Right kidney (tissue), 1 donor: ENCODE measurements at regions not wholly inside any gene's neighbourhood (a gene's known extent, or its start where the extent isn't known, plus 50 kb on each side); places are given as distances from the start of the nearest gene placed in this dataset.
"Not testable (repeated sequence)": the region's sequence is repeated elsewhere in the genome, so short reads cannot be mapped to it uniquely, and the experiment has no call there.

Experiments used
- DNase-seq: peaks from one replicate; pipeline ENCODE4 v3.0.0-alpha.2; 2016

DNA sequence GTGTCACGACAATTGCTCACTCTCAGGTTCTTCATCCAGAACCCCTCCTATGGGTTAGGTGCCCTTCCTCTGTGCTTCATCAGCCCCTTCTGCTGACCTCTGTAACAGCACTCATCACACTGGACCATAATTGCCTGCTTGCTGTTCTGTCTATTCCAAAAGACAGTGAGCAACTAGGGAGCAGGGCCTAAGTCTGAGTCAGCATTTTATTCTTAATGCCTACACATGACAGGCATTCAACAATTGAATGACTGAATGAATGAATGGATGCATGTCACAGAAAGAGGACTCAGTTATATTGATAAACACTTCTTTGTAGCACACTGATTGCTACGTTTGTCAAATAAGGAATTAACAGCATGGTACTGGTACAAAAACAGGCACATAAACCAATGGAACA, 317.0 kb downstream of the ZIC3 start:
- DNase-seq = no peak

DNA sequence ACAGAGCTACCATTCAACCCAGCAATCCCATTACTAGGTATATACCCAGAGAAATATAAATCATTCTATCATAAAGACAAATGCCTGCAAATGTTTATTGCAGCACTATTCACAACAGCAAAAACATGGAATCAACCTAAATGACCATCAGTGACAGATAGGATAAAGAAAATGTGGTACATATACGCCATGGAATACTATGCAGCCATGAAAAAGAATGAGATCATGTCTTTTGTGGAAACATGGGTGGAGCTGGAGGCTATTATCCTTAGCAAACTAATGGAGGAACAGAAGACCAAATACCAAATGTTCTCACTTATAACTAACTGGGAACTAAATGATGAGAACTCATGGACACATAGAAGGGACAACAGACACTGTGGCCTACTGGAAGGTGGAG, 318.9 kb downstream of the ZIC3 start:
- DNase-seq = not testable (repeated sequence)

DNA sequence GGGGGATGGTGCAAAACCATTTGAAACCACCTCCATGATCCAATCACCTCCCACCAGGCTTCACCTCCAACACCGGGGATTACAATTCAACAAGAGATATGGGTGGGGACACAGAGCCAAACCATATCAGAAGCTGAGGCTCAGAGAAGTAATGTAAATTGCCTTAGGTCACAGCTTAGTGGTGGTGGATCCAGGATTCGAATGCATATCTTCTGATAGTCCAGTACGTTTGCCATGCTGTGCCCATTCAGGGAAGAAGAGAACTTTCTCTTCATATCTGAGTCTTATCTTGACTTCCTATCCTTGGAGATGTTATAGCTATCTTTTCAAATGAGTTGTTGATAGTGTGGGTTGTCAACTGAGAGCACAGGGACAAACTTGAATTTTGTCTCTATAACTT, 325.5 kb downstream of the ZIC3 start:
- DNase-seq = no peak

DNA sequence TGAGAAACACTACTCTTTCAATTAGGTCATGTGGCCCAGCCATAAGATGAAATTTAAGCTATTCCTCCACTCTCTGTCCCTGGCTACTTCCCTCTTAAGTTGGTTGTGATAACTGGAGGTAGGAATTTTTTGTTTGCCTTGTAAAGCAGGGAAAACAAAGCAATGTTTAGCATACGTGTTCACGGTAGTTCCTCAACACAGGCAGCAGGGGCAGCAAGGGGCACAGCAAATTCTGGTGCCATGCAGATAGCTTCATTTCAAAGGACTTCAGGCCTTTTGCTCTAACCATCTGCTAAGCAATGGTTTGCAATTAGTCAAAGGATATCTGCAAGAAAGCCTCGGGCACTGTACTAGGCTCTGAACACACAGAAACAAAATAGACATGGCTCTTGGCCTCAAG, 330.2 kb downstream of the ZIC3 start:
- DNase-seq = no peak

DNA sequence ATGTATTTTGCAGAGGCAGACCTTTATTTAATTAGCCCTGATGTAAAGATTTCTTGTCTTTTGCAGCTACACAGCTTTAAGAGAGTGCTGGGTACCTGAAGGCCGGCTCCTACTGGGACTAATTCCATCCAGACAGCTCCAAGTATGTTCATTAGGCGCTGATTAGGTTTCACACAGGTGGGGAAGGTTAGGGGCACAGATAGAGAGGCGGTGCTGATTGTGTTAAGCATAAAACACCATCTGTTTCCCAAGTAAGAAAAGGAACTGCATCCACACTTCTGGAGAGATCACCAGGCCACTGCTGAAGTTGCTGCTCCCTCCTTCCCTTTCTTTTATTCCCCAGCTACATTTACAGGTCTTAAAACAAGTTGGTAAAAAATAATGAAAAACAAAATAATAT, 349.5 kb downstream of the ZIC3 start:
- no peak for DNase-seq

DNA sequence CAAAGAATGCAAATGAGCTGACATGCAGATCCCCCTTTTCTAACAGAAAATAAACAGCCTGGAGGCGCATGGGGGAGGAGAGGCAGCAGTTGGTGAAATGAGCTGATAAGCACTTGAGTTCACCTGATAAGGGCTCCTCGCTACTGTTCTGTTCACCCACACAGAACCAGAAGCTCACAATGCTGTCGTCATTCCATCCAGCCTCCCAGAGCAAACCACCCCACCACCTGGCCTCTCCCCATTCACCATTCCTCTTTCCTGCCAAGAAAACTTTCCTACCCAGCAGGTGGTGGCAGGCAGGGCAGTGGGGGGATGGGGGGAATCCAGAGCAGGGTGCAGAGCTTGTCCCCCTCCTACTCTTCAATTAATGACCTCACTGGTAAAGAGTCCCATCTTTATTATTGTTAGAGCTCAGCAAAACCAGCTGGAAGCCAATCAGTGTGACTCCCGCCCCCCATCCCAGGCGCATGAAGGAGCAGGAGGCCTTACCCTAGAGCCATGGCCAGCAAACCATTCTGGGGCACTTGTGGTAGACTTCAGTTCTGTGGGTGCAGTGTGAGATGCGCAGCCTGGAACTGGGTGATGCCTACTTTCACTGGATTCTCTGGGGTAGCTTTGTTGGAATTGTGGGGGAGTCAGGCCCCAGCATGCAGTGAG, 350.3 kb downstream of the ZIC3 start:
- DNase-seq = no peak

DNA sequence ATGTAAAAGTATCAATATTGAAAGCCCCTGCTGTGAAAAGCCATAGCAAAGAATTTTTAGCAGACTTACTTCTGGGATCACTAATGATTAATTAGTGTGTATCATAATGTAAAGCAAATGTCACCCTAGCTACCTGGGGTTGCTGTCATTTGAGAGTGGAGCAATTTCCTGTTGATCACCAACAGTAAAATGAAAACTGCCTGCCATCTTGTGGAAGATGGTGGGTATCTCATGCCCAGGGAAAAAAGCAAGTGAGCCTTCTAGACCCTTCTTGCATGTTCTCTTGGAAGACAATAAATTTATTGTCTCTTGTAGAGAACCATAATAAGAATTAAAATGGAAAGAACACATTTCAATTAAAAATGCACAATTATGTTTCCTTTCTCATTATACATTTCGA, 360.2 kb downstream of the ZIC3 start:
- no peak for DNase-seq

DNA sequence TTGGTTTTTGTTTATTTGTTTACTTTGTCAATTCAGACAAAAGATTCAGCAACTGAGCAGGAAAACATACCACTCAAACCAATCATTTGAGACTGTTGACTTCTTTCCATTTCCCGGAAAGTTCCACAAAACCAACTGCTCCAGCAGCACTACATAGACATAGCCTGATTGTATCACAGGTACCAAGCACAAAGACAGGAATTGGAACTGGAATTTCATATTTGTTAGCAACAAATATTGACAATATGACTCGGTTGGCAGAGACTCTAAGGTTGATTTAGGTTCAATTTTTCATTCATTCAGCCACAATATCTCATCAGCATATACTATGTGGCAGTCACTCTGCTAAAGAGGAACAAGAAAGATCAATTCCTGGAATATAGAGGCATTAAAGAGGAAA, 364.0 kb downstream of the ZIC3 start:
- DNase-seq = no peak

DNA sequence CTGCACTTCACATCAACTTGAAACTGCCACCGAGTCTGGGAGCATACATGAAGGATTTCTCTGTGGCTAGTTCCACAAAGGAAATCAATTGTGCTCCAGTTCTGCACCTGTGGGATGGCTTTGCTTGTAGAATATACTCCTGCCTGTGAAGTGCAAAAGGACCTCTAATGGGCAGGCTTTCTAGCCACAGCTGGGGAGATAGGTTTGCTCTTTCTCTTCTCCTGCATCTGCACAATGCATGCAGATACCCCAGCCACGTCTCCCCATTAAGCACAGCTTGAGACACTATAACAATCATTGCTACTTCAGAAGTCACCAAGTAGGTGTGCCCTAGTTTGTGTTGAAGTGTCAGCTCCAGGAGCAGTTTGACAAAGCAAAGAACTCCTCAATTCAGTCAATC, 364.6 kb downstream of the ZIC3 start:
- DNase-seq = no peak

DNA sequence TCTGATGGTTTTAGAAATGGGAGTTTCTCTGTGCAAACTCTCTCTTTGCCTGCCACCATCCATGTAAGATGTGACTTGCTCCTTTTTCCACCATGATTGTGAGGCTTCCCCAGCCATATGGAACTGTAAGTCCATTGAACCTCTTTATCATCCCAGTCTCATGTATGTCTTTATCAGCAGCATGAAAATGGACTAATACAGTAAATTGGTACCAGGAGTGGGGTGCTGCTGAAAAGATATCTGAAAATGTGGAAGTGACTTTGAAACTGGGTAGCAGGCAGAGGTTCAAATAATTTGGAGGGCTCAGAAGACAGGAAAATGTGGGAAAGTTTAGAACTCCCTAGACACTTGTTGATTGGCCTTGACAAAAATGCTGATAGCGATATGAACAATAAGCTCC, 368.3 kb downstream of the ZIC3 start:
- not testable (repeated sequence) for DNase-seq

DNA sequence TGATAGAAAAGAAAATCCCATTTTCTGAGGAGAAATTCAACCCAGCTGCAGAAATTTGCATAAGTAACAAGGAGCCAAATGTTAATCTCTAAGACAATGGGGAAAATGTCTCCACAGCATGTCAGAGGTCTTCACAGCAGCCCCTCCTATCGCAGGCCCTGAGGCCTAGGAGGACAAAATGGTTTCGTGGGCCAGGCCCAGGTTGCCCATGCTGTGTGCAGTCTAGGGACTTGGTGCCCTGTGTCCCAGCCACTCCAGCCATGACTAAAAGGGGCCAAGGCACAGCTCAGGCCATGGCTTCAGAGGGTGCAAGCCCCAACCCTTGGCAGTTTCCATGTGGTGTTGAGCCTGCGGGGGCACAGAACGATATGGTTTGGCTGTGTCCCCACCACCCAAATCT, 369.0 kb downstream of the ZIC3 start:
- not testable (repeated sequence) for DNase-seq

DNA sequence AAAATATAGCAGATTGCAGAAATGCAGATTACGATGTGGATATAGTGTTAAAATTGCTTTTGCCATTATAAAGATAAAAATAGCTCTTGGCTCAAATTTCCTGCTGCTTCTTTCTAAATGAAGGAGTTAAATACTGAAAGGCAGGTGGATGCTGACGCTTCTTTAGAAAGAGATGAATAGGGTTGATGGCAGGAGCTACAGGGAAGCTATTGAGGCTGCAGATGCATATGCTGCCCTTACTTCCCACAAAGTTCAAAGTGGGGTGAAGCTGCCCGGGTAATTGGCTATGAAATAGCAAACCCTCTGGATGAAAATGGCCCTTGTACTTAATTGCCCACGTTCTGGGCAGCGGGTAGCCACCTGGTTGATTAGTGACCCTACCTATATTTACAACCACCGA, 379.5 kb downstream of the ZIC3 start:
- no peak for DNase-seq

DNA sequence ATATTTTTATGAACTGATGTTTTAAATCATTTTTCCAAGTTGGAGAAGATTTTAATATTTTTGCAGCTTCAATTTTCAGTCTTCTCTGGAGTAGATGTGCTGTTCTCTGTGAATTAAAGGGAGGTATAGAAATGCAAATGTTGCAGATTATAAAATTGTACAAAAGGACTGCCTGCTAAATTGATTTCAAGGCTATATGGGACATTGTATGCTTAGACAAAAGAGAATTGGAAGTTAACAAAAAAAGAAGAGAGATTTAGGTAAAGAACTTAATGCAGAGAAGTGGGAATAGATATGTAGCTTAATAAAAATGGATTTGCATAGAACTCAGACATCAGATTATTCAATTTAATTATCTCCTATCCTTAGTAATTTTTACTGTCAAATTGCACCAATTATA, 403.3 kb downstream of the ZIC3 start:
- no peak for DNase-seq

DNA sequence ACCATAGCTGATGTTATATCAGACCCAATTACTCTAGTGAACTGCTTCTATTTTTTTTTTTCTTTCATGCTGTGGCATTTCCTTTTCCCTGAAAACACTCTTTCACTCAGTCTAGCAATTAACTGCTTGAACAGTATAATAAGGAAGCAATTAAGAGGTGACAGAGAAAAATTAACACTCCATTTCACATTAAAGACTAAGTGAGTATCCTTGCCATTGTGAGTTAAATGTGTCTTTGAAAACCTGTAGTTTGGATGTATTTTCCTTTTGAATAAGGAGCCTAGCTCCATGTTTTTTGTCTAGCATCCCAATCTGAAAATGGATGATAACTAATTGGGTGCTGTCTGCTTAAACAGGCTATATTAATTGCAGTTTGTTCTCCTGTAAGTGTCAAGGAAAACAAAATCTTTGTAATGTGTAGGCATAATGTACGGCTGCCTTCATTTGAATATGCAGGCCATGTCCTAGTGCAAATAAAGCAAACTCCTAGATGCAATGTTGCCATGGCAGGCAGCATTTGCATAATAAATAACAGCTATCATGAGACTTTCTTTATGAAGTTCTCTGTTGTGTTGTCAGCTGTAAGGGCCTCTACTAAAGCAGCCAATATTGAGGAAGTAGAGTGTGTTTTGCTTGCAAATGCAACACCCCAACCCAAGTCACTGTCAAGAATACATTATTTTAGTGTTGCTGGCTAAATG, 416.7 kb downstream of the ZIC3 start:
- DNase-seq = no peak

DNA sequence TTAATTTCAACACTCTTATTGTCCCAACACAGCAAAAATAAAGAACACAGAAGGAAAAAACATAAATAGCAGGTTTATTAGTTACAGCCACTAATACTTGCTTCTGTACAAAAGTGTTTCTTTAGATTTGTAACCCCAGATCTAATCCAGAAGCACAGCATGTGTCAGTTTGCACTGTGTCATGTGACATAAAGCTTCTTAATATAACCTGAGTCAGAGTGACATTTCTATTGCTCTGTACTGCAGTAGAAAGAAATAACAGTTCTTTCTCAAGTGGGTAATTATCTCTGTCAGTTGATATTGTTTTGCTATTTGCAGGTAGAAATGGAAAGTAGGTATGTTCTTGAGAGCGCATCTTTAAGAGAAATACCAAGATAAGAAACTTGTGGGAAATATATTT, 422.5 kb downstream of the ZIC3 start:
- no peak for DNase-seq

DNA sequence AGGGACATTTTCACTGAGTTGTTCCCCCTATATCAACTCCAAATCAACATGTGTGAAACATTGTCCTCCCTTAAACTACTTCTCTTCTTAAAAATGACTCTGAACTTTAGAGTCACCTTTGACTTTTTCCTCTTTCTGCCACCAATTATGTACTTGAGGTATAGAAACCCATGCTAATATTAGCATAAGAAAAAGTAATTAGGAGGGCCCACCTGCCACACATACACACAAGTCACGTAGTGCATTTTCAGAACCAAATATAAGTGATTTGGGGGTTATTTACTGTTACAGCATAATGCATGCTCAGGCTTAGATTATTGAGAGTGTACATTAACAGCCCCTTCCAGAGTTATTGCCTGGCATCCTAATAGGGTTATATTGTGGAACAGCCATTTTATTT, 432.7 kb downstream of the ZIC3 start:
- no peak for DNase-seq

DNA sequence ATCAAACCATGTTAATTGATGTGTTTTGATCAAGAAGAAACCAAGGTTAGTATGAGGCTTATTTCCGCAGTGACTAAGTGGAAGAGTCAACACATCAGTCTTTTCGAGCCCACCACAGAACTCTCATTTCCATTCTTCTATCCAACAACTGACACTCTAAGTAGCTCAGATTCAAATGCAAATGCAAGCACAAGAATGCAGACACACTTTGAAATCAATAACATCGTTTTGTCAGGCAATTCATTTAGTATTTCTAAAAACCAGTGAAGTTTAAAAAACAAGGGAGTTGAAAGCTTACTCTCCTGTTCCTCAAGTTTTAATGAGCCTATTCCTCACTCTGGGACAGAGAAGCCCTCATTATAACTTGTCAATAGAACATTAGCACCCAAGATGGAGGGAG, 433.1 kb downstream of the ZIC3 start:
- no peak for DNase-seq

DNA sequence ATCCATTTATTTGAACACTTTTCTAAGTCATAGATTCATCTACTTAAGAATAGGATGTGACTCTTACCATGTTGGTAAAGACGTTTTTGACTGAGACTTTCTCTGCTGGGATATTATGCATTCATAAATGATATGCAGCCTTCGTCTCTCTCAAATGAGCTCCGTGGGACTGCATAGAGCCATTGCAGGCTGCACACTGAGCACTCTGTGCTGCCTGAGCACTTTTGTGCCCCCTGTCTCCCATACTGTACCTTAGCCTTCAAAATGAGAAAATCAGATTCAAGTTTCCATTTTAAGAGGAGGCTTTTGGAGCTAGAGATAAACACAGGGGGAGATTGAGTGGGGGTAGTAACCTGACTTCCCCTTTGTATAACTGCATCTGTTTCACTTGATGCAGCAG, 433.6 kb downstream of the ZIC3 start:
- no peak for DNase-seq

DNA sequence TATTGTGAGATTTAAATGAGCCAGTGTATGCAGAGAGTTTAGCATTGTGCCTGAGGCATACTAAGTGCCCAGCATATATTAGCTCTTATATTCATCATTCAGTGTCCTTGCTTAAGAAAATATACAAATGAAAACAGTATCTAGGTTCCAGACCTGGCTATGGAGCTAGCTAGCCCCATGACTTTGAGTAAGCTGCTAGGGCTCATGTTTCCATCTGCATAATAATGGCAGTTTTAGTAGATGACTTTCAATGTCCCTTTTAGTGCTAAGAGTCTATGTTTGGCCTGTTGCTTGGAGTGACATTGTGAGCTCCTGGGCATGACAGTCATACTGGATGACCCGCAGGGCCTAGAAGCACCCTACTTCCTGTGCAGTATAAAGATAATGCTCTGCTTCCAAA, 435.3 kb downstream of the ZIC3 start:
- DNase-seq = no peak

DNA sequence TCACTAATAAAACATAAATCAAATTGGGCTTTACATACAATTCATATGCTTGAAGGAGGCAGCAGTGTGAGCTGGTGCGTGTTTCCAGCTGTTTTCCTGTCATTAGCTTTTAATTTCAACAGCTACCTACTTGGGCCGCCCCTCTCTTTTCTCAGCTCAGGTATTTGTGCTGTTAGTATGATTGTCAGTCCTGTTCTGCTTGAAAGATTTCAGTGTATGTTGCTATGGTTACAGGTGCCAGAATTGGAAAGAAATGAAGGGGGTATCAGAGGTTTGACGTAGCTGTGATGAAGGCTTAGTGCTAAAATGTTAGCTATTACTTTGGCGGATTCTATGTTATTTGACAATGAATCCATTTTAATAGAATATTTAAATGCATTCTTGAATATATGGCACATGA, 440.3 kb downstream of the ZIC3 start:
- no peak for DNase-seq

DNA sequence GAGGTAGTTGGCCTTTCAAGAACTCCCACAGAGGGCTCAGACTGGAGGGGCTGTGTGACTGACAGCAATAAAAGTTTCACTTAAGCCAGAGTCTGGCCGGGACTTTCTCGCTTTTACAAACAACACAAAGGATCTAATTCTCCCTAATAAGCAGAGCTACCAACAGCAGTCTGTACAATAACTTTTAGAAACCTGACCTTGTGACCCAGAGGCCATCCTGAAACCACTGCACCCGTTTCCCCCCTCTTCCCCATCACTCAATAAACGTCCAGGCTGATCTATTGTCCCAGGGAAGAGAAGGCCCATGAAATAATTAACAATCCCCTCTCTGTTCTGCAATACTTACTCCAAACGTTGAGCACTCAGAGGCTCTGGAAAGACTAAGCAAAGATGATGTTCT, 442.4 kb downstream of the ZIC3 start:
- no peak for DNase-seq

DNA sequence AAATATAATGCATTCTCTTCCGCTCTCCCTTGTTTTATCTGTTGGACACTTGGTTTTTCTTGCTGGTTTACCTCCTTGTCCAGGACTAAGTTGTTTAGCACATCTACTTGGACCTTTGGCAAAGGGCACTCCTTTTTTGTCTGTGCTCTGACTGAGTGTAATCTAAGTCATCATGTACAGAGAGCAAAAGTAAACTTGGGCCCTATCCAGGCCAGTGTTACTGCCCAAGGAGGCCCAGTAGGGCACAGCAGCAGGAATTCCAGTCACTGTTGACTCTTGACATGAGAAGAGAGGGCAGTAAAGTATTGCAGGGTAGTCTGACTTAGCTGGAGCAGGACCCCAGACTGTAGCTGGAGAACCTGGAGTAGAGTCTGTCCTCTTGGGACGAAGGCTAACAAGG, 445.5 kb downstream of the ZIC3 start:
- no peak for DNase-seq

DNA sequence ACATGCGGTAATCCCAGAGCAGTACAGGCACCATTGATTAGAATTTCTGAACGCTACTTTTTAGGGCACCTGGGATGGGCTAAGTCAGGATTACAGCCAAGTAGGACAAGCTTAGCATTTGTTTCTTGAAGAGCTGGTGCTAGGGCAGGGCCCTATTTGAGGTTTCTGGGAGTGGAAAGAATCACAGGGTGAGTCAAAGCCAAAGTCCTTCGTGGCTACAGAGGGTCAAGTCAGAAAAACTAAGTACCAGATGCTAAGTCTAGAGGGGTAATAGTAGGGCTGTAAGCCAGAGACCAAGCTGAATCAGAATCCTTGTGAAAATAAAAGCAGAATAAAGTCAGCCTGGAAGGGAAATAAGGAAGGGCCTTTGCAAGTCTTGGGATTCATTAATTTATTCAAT, 448.6 kb downstream of the ZIC3 start:
- DNase-seq = no peak

DNA sequence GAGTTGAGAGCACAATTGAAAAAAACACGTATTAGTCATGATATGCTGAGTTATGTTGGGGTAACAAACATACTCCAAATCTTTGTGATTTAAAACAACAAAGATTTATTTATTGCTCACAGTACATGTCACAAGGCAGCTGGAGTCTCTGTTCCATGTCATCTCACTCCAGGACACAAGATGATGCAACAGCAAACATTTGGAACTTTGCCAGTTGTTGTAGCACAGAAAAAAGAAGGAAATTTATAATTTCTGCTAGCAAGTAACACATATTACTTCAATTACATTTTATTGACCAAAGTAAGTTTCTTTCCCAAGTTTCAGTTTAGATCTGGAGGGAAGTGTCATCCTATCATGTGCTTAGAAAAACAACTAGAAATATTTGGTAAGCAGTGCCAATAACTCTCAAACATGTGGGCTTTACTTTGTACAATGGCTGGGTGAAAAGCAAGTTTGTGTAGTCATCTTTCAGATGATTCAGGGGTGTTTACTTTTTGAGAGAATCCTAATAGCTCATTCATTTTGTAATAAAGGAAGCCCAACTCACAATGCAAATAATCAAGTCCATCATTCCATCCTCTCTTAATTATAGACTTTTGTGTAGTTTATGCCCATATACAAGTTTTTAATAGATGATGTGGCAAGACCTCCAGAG, 452.3 kb downstream of the ZIC3 start:
- DNase-seq = no peak
